HG03457 (cell line): ENCODE measurements at regions not wholly inside any gene's neighbourhood (a gene's known extent, or its start where the extent isn't known, plus 50 kb on each side); places are given as distances from the start of the nearest gene placed in this dataset.

Experiments
- ATAC-seq: cut with Tn5 transposase; IDR thresholded peaks from one replicate; pipeline ENCODE4 v1.9.1; 2021; ENCODE audit warnings: moderate number of reproducible peaks; ENCODE audit not compliant: unreplicated experiment

- no peak for ATAC-seq
These were observed 390.7 kb downstream of the INHBA start for GRCh38 chr7:41312235-41312634.

GRCh38 chr7:41311301-41311700, 391.6 kb downstream of the INHBA start:
- ATAC-seq = no peak

DNA sequence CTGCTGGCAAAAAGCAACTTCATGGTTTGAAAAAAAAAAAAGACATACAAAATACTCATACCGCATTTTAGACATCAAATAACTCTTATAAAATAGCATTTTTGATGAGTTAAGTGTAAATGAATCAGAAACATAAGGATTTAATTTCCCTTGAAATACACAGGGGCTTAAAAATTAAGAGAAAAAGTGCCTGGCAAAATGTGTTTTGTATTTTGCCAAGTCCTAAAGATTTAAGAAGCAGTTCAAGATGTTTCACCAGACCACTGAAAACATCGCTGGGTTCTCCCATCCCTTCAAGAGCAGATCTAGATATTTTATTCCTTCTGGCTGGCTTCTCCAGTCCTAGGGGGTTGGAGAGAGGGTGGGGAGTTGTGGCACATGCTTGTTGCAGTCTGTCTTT, 396.4 kb downstream of the INHBA start:
- no peak for ATAC-seq

DNA sequence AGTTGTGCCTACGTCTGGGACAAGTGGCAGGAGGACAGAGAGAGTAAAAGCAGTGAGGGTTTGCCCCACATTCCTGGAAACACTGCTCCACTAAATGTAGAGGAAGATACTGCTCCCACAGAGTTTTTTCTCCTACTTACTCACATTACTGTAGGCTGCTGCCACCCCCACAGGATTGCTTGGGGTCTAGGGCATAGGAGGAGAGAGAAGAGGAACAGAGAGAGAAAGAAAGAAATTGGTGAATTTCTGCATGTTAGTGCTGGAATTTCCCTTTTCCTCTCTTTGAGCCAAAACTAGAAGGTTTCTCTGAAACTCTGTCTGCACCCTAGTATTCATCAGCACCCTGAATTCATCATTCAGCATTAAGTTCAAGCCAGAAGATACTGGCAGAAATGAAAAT, 397.9 kb downstream of the INHBA start:
- no peak for ATAC-seq

DNA sequence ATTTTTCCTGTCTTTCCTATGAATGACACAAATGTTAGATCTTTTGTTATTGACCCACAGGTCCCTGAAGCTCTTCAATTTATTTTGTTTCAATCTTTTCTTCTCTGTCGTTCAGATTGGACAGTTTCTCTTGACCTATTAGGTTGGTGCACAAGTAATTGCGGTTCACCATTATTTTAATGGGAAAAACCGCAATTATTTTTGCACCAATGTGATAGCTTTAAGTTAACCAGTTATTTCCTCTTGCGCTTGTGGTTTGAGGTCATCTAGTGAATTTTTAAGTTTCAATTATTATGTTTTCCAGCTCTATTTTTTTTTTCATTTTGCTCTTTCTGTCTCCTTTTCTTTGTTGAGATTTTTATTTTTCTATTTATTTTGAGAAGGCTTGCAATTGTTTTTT, 399.2 kb downstream of the INHBA start:
- no peak for ATAC-seq

GRCh38 chr7:41298409-41298808, 404.5 kb downstream of the INHBA start:
- no peak for ATAC-seq

DNA sequence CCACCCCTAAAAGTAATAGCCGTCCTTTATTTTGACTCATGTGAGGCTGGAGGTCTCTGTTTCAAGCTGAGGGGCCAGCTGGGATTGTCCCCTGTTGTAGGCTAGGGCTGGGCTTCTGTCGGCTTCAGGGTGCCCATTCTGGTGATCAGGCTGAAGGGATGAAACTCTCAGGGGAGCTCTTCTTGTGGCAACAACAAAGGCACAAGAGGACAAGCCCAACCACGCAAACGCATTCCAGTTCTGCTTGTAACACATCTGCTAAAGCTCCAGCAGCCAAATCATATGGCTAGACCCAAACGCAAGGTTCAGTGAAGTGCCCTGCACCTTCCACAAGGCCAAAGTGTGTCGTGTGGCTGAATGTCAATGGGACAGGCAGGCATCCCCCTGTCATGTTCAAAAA, 405.7 kb downstream of the INHBA start:
- ATAC-seq = no peak

DNA sequence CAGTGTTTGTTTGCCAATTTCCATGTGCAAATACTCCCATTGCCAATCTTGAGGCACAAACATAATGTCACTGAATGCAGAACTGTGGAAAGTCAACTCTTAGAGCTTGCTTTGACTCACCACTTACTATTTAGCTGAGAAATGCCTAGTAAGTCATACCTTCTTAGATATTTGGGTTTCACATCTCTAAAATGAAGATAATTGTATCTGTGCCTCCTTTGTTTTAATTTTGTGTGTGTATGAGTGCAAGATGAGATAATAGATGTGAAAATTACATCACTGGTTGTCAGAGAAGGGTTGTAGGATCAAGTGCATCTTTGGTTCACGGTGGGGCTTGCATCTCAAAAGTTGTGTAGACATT, 407.5 kb downstream of the INHBA start:
- no peak for ATAC-seq

DNA sequence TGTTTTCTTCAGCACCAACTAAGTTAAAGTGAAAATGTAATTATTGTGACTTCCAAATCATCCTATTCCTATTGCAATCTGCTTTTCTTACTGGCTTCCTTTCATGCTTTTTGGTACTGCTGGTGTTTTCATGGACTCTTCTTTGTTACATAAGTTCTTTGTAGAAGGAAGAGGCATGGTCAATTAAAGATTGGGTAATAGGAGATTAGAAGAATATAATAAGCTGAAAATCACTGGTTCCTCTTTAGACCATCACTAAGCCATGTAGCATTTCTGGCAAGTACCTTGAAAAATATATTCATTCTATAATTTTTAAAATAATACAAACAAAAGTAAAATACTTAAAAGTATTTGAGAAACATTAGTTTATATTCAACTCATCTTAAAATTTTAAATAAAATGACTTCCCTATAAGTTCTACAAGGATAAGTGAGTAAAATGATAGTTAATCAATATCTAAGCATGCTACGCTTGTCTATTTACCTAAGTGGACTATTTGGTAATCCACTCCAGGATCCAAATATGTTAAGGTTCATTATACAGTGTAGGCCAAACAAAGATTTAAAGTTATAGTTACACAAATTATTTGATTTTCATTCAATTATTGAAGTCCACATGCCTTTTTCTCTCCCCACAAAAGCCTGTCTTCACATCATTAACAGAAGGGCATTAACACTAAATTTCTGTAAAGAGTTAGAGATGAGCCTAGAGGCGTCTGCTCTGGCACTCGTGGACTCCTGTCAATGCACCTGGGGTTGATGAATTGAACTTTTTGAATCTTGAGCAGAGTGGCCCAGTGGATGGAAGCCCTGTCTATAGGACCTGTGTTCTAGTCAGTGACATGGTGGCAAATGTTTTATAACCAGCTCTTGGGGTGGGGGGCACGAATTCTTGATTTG, 408.1 kb downstream of the INHBA start:
- no peak for ATAC-seq

DNA sequence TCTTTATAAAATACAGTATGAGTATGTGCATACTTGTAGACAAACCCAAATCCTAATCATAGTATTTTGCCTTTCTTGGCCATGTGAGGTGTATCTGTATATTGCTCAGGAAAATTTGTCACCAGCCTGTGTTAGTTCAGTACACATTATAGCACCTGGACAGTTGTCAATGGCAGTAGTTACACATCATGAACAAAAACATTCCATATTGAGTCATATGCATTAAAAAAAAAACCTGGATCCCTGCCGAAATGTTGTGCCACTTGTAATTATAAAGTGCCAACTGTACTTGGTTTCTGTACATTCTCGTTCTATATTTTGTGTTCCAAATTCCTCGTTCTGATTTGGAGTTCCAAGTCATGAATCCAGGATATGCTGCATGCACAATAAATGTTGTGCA, 410.4 kb downstream of the INHBA start:
- no peak for ATAC-seq

DNA sequence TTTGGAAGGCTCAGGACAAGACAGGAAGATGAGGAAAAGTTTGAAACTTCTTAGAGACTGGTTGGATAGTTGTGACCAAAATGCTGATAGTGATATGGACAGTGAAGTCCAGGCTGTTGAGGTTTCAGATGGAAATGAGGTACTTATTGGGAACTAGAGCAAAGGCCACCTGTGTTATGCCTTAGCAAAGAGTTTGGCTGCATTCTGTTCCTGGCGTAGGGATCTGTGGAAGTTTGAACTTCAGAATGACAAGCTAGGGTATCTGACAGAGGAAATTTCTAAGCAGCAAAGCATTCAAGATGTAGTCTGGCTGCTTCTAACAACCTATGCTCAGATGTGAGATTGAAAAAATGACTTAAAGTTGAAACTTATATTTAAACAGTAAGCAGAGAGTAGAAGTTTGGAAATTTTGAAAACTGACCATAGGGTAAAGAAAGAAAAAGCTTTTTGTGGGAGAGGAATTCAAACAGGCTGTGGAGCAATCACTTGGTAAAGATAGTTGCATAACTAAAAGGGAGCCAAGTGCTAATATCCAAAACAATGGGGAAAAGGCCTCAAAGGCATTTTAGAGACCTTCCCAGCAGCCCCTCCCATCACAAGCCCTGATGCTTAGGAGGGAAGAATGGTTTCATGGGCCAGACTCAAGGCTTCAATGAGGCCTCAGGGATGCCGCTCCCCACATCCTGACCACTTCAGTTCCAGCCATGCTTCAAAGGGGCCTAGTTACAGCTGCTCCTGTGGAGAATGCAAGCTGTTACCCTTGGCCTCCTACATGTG, 415.1 kb downstream of the INHBA start:
- ATAC-seq = no peak

- ATAC-seq = no peak
These were observed 422.4 kb downstream of the INHBA start for GRCh38 chr7:41280491-41280890.

DNA sequence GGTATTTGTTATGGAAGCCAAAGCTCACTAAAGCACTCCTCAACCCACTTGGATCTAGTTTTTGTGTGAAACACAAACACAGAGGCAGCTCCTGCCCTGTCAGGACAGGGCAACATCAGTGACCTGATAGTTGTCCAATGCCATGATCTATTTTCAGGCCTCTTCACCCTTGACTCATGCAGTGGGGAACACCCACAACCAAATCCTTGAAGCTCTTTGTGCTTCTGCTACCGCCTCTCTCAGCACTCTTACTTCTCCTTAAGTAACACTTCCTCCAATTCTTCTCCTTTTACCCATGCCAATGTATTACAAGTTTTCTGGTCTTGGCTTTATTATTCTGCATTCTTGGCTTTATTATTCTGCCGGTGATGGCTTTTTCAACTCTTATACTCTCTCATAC, 425.3 kb downstream of the INHBA start:
- ATAC-seq = no peak

- no peak for ATAC-seq
These were observed 427.6 kb downstream of the INHBA start for GRCh38 chr7:41275255-41275654.

DNA sequence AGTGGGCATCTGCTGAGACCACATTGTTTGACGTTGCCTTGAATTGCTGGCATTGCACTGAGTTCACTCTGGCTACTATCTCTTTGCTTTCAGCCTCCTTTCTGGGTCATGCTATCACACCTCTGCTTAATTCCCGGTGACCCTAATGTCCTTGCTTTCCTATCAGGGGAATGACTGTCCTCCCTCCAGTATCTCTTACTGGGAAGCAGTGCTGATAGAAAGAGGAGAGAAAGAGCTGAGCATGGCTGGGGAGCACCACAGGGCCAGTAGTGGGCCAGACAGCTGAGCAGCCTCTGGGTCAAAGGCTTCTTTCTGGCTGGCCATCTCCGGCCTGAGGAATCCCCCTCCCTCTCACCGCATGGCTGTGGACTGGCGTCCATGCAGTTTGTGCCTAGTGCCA, 428.7 kb downstream of the INHBA start:
- no peak for ATAC-seq

DNA sequence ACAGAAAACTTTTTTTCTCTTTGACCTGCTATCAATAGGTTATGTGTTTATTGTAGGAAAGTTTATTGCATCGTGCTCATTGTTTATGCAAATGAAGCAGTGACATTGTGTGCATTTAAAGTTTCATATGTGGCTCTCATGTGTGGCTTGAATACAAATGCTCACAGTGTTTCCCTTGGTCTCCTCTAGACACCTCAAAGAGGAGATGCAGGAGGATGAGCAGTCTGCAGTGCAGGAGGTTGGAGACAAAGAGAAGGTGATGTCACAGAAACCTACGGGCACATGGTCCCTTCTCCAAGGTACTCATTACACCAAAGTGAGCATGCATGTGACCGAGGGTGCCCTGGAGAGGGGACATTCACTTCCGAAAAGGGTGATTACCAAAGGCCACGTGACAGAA, 430.2 kb downstream of the INHBA start:
- ATAC-seq = no peak

- no peak for ATAC-seq
These were observed 434.0 kb downstream of the INHBA start for GRCh38 chr7:41268878-41269277.

- ATAC-seq = no peak
These were observed 441.8 kb downstream of the INHBA start for GRCh38 chr7:41261080-41261479.

- no peak for ATAC-seq
These were observed 445.2 kb downstream of the INHBA start for GRCh38 chr7:41257660-41258059.

GRCh38 chr7:41256186-41256945, 446.5 kb downstream of the INHBA start:
- no peak for ATAC-seq

- ATAC-seq = no peak
These were observed 447.2 kb downstream of the INHBA start for GRCh38 chr7:41255716-41256115.

DNA sequence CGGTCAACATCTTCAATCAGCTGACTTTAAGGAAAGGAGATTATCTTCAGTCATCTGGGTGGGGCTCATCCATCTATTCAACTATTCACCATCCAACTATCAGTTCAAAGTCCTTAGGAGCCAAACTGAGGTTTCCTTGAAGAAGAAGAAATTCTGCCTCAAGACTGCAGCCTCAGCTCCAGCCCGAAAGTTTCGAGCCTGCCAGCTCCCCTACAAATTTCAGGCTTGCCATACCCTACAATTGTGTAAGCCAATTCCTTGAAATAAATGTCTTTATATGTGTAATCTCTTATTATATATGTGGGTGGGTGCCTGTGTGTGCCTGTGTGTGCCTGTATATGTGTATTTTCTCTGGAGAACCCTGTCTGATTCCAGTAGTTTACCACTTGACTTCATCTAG, 447.8 kb downstream of the INHBA start:
- ATAC-seq = no peak
